Caco-2 (cell line): ENCODE measurements at regions not wholly inside any gene's neighbourhood (a gene's known extent, or its start where the extent isn't known, plus 50 kb on each side); places are given as distances from the start of the nearest gene placed in this dataset.

Source experiments
- BruUV-seq: library from RNA; stranded (reverse); fragments of 400-500 nt; replicated peaks from 2 replicates; lab custom pipeline; 2021; lab: Mats Ljungman, UMichigan
- CTCF ChIA-PET: fragments of 300-600 bp; sonication (Branson Sonifier 250); formaldehyde crosslinking; loops from one replicate; lab custom pipeline; 2022; ENCODE audit warnings: antibody characterized with exemption; lab: Charles Lee
- POLR2A ChIA-PET: fragments of 300-600 bp; sonication (Branson Sonifier 250); formaldehyde crosslinking; loops from one replicate; lab custom pipeline; 2022; ENCODE audit warnings: antibody characterized with exemption; lab: Charles Lee
- DNase-seq, 2 experiments: peaks; one replicate each; pipeline versions ENCODE4 v3.0.0 to v3.0.0-alpha.2; 2020 to 2022
- H3K27me3 ChIP-seq: replicated peaks from 2 replicates; pipeline ENCODE4 v1.6.0; 2011; ENCODE audit warnings: low read length; ENCODE audit not compliant: control insufficient read depth, insufficient read depth
- H3K36me3 ChIP-seq: 2 replicates; pipeline ENCODE4 v1.5.1; 2011; ENCODE audit warnings: low read length; ENCODE audit not compliant: control insufficient read depth, insufficient read depth
- H3K4me1 ChIP-seq: fragments of 250-450 bp; sonication (Bioruptor Pico); 2 replicates; pipeline ENCODE4 v1.5.1; 2020; ENCODE audit warnings: mild to moderate bottlenecking
- H3K4me3 ChIP-seq: 2 replicates; pipeline ENCODE4 v1.5.1; 2011; ENCODE audit warnings: low read depth, mild to moderate bottlenecking, control low read depth, low read length
- H3K9me3 ChIP-seq: fragments of 250-450 bp; sonication (Bioruptor Pico); 2 replicates; pipeline ENCODE4 v1.5.1; 2020; ENCODE audit warnings: mild to moderate bottlenecking, moderate library complexity
- H3K27ac Mint-ChIP-seq: one replicate; pipeline ENCODE4 v1.8.0; 2022; ENCODE audit warnings: mixed read lengths; ENCODE audit not compliant: unreplicated experiment
- H3K27me3 Mint-ChIP-seq: one replicate; pipeline ENCODE4 v1.8.0; 2022; ENCODE audit warnings: mixed read lengths; ENCODE audit not compliant: insufficient read depth, unreplicated experiment
- H3K36me3 Mint-ChIP-seq: one replicate; pipeline ENCODE4 v1.8.0; 2022; ENCODE audit warnings: mild to moderate bottlenecking, mixed read lengths; ENCODE audit not compliant: insufficient read depth, unreplicated experiment
- H3K4me1 Mint-ChIP-seq: one replicate; pipeline ENCODE4 v1.8.0; 2022; ENCODE audit warnings: low read depth, mixed read lengths; ENCODE audit not compliant: unreplicated experiment
- H3K4me3 Mint-ChIP-seq: one replicate; pipeline ENCODE4 v1.8.0; 2022; ENCODE audit warnings: mild to moderate bottlenecking, moderate library complexity, mixed read lengths; ENCODE audit not compliant: unreplicated experiment
- H3K9me3 Mint-ChIP-seq: one replicate; pipeline ENCODE4 v1.8.0; 2022; ENCODE audit warnings: mixed read lengths; ENCODE audit not compliant: unreplicated experiment
- intact Hi-C: fragments of 100-400 bp; cut with micrococcal nuclease; formaldehyde crosslinking; loops from one replicate; pipeline ENCODE4 v1.10.0; 2022; ENCODE audit not compliant: unreplicated experiment
- TF ChIP-seq, protein P1 (sequence below), 2 experiments: fragments of 200-600 bp in 1 of 2; IDR thresholded peaks; 1 replicate in 1 of 2; 2 replicates in 1 of 2; pipeline versions ENCODE4 v1.5.1 to v1.8.0; 2011 to 2022; ENCODE audit warnings: antibody characterized with exemption in 1 of 2, control low read depth in 1 of 2, inconsistent platforms in 1 of 2, low read depth in 1 of 2, low read length in 1 of 2, mild to moderate bottlenecking in 1 of 2, moderate library complexity in 1 of 2; ENCODE audit not compliant: insufficient read depth in 1 of 2, severe bottlenecking in 1 of 2, unreplicated experiment in 1 of 2

DNA sequence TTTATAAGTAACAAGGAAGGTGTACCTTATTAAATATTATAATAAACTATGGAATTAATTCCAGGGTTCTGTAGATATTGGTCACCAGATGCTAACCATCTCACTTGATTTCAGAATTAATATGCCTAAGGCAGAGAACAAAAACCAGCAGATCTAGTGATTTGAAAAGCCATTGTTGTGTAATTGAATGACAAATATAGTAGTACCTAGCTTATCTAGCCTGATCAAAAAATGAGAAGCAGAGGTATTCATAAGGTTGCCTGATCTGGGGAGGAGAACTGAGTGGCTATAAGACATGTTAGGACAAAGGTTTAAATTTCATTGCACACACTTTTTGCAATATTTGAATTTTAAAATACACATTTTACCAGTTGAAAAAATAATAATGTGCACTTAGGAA lies 132.0 kb upstream of the UBE2E3 start:
- intact Hi-C loops, result no loop called here
- Mint-ChIP-seq H3K4me1 (no peaks in the 10 kb centered on the region), H3K9me3 (no peaks in the 10 kb centered on the region), H3K36me3 (no peaks in the 10 kb centered on the region), H3K27ac (no peak overlapping the region), H3K27me3 (no peaks in the 10 kb centered on the region), H3K4me3 (no peak overlapping the region)
- no peak overlapping the region for H3K4me3 ChIP-seq
- no peak for DNase-seq
- BruUV-seq, result no TSS peak
- no peaks in the 10 kb centered on the region for H3K9me3 ChIP-seq
- TF ChIP-seq, protein P1, sequence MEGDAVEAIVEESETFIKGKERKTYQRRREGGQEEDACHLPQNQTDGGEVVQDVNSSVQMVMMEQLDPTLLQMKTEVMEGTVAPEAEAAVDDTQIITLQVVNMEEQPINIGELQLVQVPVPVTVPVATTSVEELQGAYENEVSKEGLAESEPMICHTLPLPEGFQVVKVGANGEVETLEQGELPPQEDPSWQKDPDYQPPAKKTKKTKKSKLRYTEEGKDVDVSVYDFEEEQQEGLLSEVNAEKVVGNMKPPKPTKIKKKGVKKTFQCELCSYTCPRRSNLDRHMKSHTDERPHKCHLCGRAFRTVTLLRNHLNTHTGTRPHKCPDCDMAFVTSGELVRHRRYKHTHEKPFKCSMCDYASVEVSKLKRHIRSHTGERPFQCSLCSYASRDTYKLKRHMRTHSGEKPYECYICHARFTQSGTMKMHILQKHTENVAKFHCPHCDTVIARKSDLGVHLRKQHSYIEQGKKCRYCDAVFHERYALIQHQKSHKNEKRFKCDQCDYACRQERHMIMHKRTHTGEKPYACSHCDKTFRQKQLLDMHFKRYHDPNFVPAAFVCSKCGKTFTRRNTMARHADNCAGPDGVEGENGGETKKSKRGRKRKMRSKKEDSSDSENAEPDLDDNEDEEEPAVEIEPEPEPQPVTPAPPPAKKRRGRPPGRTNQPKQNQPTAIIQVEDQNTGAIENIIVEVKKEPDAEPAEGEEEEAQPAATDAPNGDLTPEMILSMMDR (IDR thresholded peaks at IDR 0.05; ENCODE audit: insufficient read depth in 1 of 2, low read depth in 1 of 2, low read length in 1 of 2, severe bottlenecking in 1 of 2, unreplicated experiment in 1 of 2), result no peak
- H3K27me3 ChIP-seq, result no peaks in the 10 kb centered on the region
- ChIA-PET POLR2A (no interaction called here), CTCF (no interaction called here)
- H3K36me3 ChIP-seq, result no peaks in the 10 kb centered on the region
- H3K4me1 ChIP-seq, result no peaks in the 10 kb centered on the region

DNA sequence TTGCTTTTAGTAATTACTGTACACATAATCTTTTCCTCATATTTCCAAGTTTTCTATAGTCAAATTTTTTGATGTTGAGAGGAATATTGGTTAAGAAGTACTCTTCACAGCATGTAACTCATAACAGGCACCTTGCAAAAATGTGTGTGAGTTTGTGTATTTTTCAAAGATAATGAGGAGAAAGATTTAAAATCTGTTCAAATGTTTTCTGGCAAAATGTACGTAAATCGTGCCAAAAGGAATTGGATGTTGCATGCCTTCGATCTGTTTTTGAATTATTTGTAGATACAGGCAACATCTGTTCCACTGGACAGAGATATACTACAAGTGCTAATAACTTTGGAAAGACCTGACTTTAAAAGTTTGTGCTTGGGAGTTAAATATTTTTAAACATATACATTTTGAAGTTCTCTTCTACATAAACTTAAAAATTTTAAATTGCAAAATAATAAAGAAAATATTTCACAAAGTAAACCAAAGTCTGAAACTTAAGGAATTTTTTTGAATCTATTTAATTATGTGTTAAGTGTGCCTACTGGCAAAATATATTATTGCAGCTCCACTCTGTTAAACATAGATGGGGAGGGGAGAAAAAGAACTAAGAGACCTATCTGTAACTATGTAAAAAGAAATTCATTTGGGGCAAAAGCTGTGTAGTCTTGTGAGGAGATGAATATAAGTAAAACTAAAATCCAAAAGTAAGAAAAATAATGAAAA lies 133.5 kb upstream of the UBE2E3 start:
- intact Hi-C loops, result no loop called here
- Mint-ChIP-seq H3K4me1 (no peaks in the 10 kb centered on the region), H3K4me3 (no peak overlapping the region), H3K27ac (no peak overlapping the region), H3K9me3 (no peaks in the 10 kb centered on the region), H3K27me3 (no peaks in the 10 kb centered on the region), H3K36me3 (no peaks in the 10 kb centered on the region)
- ChIA-PET CTCF (no interaction called here), POLR2A (no interaction called here)
- H3K4me1 ChIP-seq, result no peaks in the 10 kb centered on the region
- no peaks in the 10 kb centered on the region for H3K9me3 ChIP-seq
- H3K4me3 ChIP-seq, result no peak overlapping the region
- no peaks in the 10 kb centered on the region for H3K27me3 ChIP-seq
- DNase-seq, result no peak
- BruUV-seq, result no TSS peak
- no peaks in the 10 kb centered on the region for H3K36me3 ChIP-seq
- TF ChIP-seq, protein P1 (IDR thresholded peaks at IDR 0.05; ENCODE audit: insufficient read depth in 1 of 2, low read depth in 1 of 2, low read length in 1 of 2, severe bottlenecking in 1 of 2, unreplicated experiment in 1 of 2), result no peak

DNA sequence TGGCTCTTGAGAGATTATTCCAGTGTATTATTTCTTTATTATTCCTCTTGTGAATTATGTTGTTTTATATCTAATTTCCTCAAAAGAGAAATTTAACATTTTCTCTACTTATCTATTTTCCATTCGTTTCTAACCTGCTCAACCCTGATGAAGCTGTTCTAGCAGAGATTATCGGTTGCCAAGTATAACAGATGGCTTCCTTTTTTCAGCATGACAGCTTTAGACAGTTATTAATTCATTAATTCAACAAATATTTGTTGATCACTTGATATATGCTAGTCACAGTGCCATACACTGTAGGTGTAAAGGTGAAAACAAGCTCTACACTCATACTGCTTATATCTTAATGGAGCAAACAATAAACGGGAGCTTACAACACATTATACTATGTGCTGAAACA lies 137.9 kb upstream of the UBE2E3 start:
- BruUV-seq, result no TSS peak
- H3K4me1 Mint-ChIP-seq, result no peaks in the 10 kb centered on the region
- no peaks in the 10 kb centered on the region for H3K36me3 Mint-ChIP-seq
- POLR2A ChIA-PET, result no interaction called here
- Histone ChIP-seq H3K9me3 (no peaks in the 10 kb centered on the region), H3K36me3 (no peaks in the 10 kb centered on the region), H3K27me3 (no peaks in the 10 kb centered on the region), H3K4me3 (no peak overlapping the region), H3K4me1 (no peaks in the 10 kb centered on the region)
- CTCF ChIA-PET, result no interaction called here
- intact Hi-C loops, result no loop called here
- DNase-seq, result no peak
- peaks cover 10% of the 10 kb centered on the region for H3K9me3 Mint-ChIP-seq
- no peaks in the 10 kb centered on the region for H3K27me3 Mint-ChIP-seq
- H3K27ac Mint-ChIP-seq, result no peak overlapping the region
- TF ChIP-seq, protein P1 (IDR thresholded peaks at IDR 0.05; ENCODE audit: insufficient read depth in 1 of 2, low read depth in 1 of 2, low read length in 1 of 2, severe bottlenecking in 1 of 2, unreplicated experiment in 1 of 2), result no peak
- H3K4me3 Mint-ChIP-seq, result no peak overlapping the region
